RWPE1 (cell line): ENCODE measurements at regions not wholly inside any gene's neighbourhood (a gene's known extent, or its start where the extent isn't known, plus 50 kb on each side); places are given as distances from the start of the nearest gene placed in this dataset.

Experiments used
- CTCF ChIA-PET: fragments of 350-600 bp; sonication (Branson Sonifier 250); formaldehyde crosslinking; extraction: SDS; loops from one replicate; lab custom pipeline; 2021; lab: Yijun Ruan, JAX
- POLR2A ChIA-PET: fragments of 400-600 bp; formaldehyde crosslinking; extraction: SDS; loops from one replicate; lab custom pipeline; 2020; ENCODE audit warnings: antibody characterized with exemption; ENCODE audit not compliant: low non-redundant PET; lab: Yijun Ruan, JAX
- DNase-seq: peaks from one replicate; pipeline ENCODE4 v3.0.0; 2012; ENCODE audit warnings: low spot score
- H3K27ac ChIP-seq: fragments of 450-650 bp; 2 replicates; pipeline ENCODE4 v1.5.1; 2017
- CTCF ChIP-seq: fragments of 450-650 bp; conservative IDR thresholded peaks from 2 replicates; pipeline ENCODE4 v1.5.1; 2017; ENCODE audit warnings: low read depth, mild to moderate bottlenecking

DNA sequence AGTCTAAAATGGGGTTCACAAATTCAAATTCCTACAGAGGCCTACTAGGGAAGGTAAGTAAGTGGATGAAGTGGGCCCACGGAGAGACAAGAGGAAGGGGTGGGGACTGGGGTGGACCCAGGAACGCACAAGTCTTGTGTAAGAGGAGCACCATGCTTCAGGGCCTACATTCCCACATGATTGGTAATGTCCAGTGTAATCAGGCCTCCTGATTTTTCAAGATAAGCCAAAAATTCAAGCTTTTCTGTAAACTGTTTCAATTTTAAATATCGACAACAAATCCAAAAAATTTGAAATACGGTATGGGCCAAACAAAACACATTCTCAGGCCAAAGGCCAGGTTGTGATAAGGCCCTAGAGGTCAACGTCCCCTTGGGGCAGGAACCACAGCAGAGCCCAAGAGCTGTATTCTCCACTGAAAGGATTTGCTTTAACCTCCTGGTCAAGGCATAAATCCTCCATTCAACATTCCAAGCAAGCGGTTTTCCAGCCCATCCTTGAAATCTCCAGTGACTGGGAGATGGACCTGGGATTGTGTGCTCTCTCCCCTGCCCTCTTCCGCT, 116.4 kb downstream of the TRIM29 start:
- no peak for TF ChIP-seq CTCF
- H3K27ac ChIP-seq, result no peak overlapping the region
- ChIA-PET CTCF (interaction anchor here (0.6 kb wide), 2 partner anchors 62 to 231 kb away, joined by 5 read pairs; no protein-coding TSS in a partner anchor), POLR2A (no interaction called here)
- DNase-seq, result no peak

DNA sequence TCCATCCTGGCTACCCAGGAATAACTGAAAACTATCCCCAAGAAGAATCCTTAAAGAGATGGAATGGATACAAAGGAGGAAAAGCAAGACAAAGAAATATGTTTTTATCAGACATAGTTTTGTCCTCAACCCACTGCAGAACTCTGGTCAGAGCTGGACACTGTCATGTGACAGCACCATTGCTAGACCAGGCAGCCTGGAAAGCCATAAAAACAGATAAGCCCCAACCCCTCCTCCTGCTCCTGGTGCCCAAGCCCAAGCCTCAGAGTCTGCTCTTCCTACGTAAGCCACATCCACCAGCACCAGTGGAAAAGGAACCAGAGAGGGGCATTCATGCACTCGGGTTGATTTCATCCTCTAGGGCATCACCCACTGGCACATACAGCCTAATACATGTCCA, 116.9 kb downstream of the TRIM29 start:
- no peak overlapping the region for H3K27ac ChIP-seq
- POLR2A ChIA-PET, result no interaction called here
- no peak for TF ChIP-seq CTCF
- CTCF ChIA-PET, result interaction anchor here (0.6 kb wide), 1 partner anchor 62 kb away, joined by 5 read pairs; no protein-coding TSS in a partner anchor
- DNase-seq, result no peak

- H3K27ac ChIP-seq, result no peak overlapping the region
- TF ChIP-seq CTCF, result no peak
- DNase-seq, result no peak
- ChIA-PET POLR2A (no interaction called here), CTCF (interaction anchor here (1.0 kb wide), 1 partner anchor 12 kb away, joined by 5 read pairs; no protein-coding TSS in a partner anchor)
Measured at GRCh38 chr11:120020486-120020885, 117.4 kb downstream of the TRIM29 start.

- no peak for TF ChIP-seq CTCF
- CTCF ChIA-PET, result no interaction called here
- DNase-seq, result no peak
- H3K27ac ChIP-seq, result no peak overlapping the region
- POLR2A ChIA-PET, result no interaction called here
Measured at GRCh38 chr11:120019191-120019590, 118.7 kb downstream of the TRIM29 start.

DNA sequence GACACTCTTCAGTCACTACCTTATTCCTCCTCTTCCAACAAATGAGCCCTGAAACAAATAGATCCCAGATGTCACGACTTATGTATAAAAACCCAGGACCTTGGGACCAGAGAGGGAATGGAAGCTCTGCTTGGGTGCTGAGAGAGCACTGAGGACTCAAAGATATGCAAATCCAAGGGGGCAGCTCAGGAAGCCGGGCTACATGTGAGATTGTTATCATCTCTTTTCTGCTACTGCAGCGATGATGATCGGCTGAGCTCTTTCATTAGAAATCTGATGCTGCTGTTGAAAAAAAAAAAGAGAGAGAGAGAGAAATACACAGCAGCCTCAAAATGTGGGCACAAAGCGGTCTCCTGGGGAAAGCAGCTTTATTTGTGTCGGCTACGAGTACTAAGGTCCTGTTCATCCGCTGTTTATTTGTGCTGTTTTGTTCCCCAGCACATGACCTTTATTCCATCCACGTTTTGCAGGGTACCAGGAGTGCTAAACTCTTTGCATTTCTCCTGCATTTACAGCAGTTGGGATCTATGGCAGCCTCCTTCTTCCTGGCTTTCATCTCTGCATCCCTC, 120.2 kb downstream of the TRIM29 start:
- ChIA-PET CTCF (no interaction called here), POLR2A (no interaction called here)
- no peak for TF ChIP-seq CTCF
- H3K27ac ChIP-seq, result no peak overlapping the region
- no peak for DNase-seq

GRCh38 chr11:120013325-120014250, 124.3 kb downstream of the TRIM29 start:
- ChIA-PET POLR2A (no interaction called here), CTCF (interaction anchor here (0.7 to 2.0 kb wide), 5 partner anchors 11 to 334 kb away, joined by 3 to 9 read pairs (median 3); no protein-coding TSS in a partner anchor)
- DNase-seq, result peak; percentile 50
- H3K27ac ChIP-seq, result no peak overlapping the region
- TF ChIP-seq CTCF, result peak; percentile 52
